Keratinocyte (primary cell): ENCODE measurements at regions not wholly inside any gene's neighbourhood (a gene's known extent, or its start where the extent isn't known, plus 50 kb on each side); places are given as distances from the start of the nearest gene placed in this dataset.
"Not testable (repeated sequence)": the region's sequence is repeated elsewhere in the genome, so short reads cannot be mapped to it uniquely, and the experiment has no call there.

Experiments used
- CTCF ChIP-seq, 3 experiments: IDR thresholded peaks in 1 of 3; conservative IDR thresholded peaks in 1 of 3; optimal IDR thresholded peaks in 1 of 3; 2 replicates in 2 of 3; 3 replicates in 1 of 3; pipeline versions ENCODE3 to v1.5.1; 2011; ENCODE audit warnings: low read length in 3 of 3, mild to moderate bottlenecking in 3 of 3, moderate library complexity in 2 of 3, control low read depth in 1 of 3, inconsistent platforms in 1 of 3; ENCODE audit not compliant: insufficient read depth in 2 of 3; ENCODE audit errors: extremely low read depth in 1 of 3
- EZH2 ChIP-seq: IDR thresholded peaks from one replicate; pipeline ENCODE4 v1.6.1; 2012; ENCODE audit warnings: inconsistent platforms, mild to moderate bottlenecking, low read length, moderate library complexity

- not testable (repeated sequence) for TF ChIP-seq CTCF (optimal IDR thresholded peaks at IDR 0.05 in 1 of 3, IDR thresholded peaks at IDR 0.05 in 1 of 3, conservative IDR thresholded peaks at IDR 0.05 in 1 of 3; ENCODE audit: extremely low read depth in 1 of 3, insufficient read depth in 2 of 3, low read length in 3 of 3); EZH2
Observed at GRCh38 chr20:26161741-26162140, 465.1 kb upstream of the ZNF337 start.
